DMS53 treated with DMSO at 0.1 percent for 48 hours (cell line): ENCODE measurements at regions not wholly inside any gene's neighbourhood (a gene's known extent, or its start where the extent isn't known, plus 50 kb on each side); places are given as distances from the start of the nearest gene placed in this dataset.

Experiments used
- DNase-seq: peaks from one replicate; lab custom pipeline; 2025; ENCODE audit not compliant: unreplicated experiment; lab: John Stamatoyannopoulos, UW

GRCh38 chr2:65661980-65662653 lies 229.7 kb upstream of the SPRED2 start:
- DNase-seq: no peak

- DNase-seq: no peak
Measured at GRCh38 chr2:65660340-65660739, 227.9 kb upstream of the SPRED2 start.

- DNase-seq: no peak
Measured at GRCh38 chr2:65658881-65659280, 226.5 kb upstream of the SPRED2 start.

- DNase-seq: no peak
Measured at GRCh38 chr2:65658266-65658665, 225.9 kb upstream of the SPRED2 start.

- DNase-seq: no peak
Measured at GRCh38 chr2:65656160-65656718, 223.8 kb upstream of the SPRED2 start.

GRCh38 chr2:65655000-65655399 lies 222.6 kb upstream of the SPRED2 start:
- no peak for DNase-seq

- no peak for DNase-seq
Measured at GRCh38 chr2:65654496-65654895, 222.1 kb upstream of the SPRED2 start.

- no peak for DNase-seq
Measured at GRCh38 chr2:65652066-65652465, 219.7 kb upstream of the SPRED2 start.

GRCh38 chr2:65649811-65650589 lies 217.6 kb upstream of the SPRED2 start:
- no peak for DNase-seq

- no peak for DNase-seq
Measured at GRCh38 chr2:65647249-65647842, 214.9 kb upstream of the SPRED2 start.

GRCh38 chr2:65640793-65641103 lies 208.3 kb upstream of the SPRED2 start:
- DNase-seq: no peak

GRCh38 chr2:65639156-65639864 lies 206.9 kb upstream of the SPRED2 start:
- no peak for DNase-seq

- no peak for DNase-seq
Measured at GRCh38 chr2:65638443-65638842, 206.0 kb upstream of the SPRED2 start.

GRCh38 chr2:65636813-65637483 lies 204.5 kb upstream of the SPRED2 start:
- no peak for DNase-seq

GRCh38 chr2:65636024-65636423 lies 203.6 kb upstream of the SPRED2 start:
- DNase-seq: no peak

- DNase-seq: no peak
Measured at GRCh38 chr2:65634304-65634703, 201.9 kb upstream of the SPRED2 start.

GRCh38 chr2:65630643-65631042 lies 198.2 kb upstream of the SPRED2 start:
- DNase-seq: no peak

GRCh38 chr2:65628156-65628555 lies 195.8 kb upstream of the SPRED2 start:
- DNase-seq: no peak

GRCh38 chr2:65626831-65627230 lies 194.4 kb upstream of the SPRED2 start:
- no peak for DNase-seq

GRCh38 chr2:65625982-65626381 lies 193.6 kb upstream of the SPRED2 start:
- DNase-seq: no peak

GRCh38 chr2:65622951-65623535 lies 190.6 kb upstream of the SPRED2 start:
- no peak for DNase-seq
